IPS DF 6.9 (cell line): ENCODE measurements at regions not wholly inside any gene's neighbourhood (a gene's known extent, or its start where the extent isn't known, plus 50 kb on each side); places are given as distances from the start of the nearest gene placed in this dataset.

Source experiments
- DNase-seq: peaks from one replicate; pipeline ENCODE4 v3.0.0-alpha.2; 2013; ENCODE audit warnings: low read depth, low spot score
- H3K27ac ChIP-seq: one replicate; pipeline ENCODE4 v1.5.1; 2013; ENCODE audit warnings: low read length, control low read depth
- H3K27me3 ChIP-seq: 2 replicates; pipeline ENCODE4 v1.6.1; 2013; ENCODE audit warnings: mild to moderate bottlenecking, low read length; ENCODE audit not compliant: control insufficient read depth, insufficient read depth
- H3K36me3 ChIP-seq: 2 replicates; pipeline ENCODE4 v1.6.1; 2013; ENCODE audit warnings: low read length; ENCODE audit not compliant: control insufficient read depth, insufficient read depth
- H3K4me1 ChIP-seq: 2 replicates; pipeline ENCODE4 v1.6.1; 2013; ENCODE audit warnings: low read length; ENCODE audit not compliant: control insufficient read depth, insufficient read depth
- H3K4me3 ChIP-seq: 2 replicates; pipeline ENCODE4 v1.5.1; 2013; ENCODE audit warnings: mild to moderate bottlenecking, low read length
- H3K9me3 ChIP-seq: 2 replicates; pipeline ENCODE4 v1.6.1; 2013; ENCODE audit warnings: low read length, inconsistent platforms; ENCODE audit not compliant: control insufficient read depth, insufficient read depth
- WGBS: extraction: QIAGEN DNeasy Blood & Tissue Kit; methylation state at CpG from one replicate; pipeline ENCODE4 v1.1.7; 2013; ENCODE audit warnings: mixed read lengths, missing lambda C conversion rate; ENCODE audit not compliant: insufficient read length, insufficient coverage; 5-methylcytosine and 5-hydroxymethylcytosine counted together

- 100% methylated on average over 3 of the region's 20 CpGs for WGBS
- Histone ChIP-seq H3K27me3 (no peaks in the 10 kb centered on the region), H3K4me1 (no peaks in the 10 kb centered on the region; the same call in 1 of the 2 replicates)
Observed at GRCh38 chr10:131804551-131805295, 96.1 kb upstream of the PPP2R2D start.

DNA sequence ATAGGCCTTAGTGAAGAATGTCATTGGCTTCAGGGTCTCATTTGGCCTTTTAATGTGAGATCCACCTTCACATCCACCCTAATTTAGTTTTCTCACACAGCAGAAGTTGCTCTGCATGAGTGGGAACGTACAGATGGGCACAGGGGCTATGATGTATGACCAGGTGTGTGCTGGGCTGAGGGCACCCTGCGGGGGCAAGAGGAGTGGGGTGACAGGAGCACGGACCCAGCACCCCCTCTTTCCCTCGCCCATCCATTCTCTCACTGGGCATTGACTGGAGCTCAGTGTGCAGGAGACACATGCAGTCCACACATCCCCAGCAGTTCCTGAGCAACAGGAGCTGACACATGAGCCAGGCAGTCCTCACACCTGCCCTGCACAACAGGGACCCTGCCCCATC lies 95.1 kb upstream of the PPP2R2D start:
- H3K27me3 ChIP-seq, result no peaks in the 10 kb centered on the region
- H3K9me3 ChIP-seq, result peaks cover 4% of the 10 kb centered on the region
- no peak for DNase-seq
- H3K4me3 ChIP-seq, result no peak overlapping the region
- H3K4me1 ChIP-seq, result no peaks in the 10 kb centered on the region; the same call in 1 of the 2 replicates
- WGBS, result no CpG with 5 or more reads among the region's 4 CpGs
- no peak overlapping the region for H3K27ac ChIP-seq
- no peaks in the 10 kb centered on the region for H3K36me3 ChIP-seq

More at GRCh38 chr10:131804551-131805295, 96.1 kb upstream of the PPP2R2D start:
- Histone ChIP-seq H3K9me3 (peaks cover 4% of the 10 kb centered on the region), H3K36me3 (no peaks in the 10 kb centered on the region), H3K27ac (no peak overlapping the region), H3K4me3 (no peak overlapping the region)
- DNase-seq, result no peak

GRCh38 chr10:131806146-131806545 lies 94.7 kb upstream of the PPP2R2D start:
- H3K27ac ChIP-seq, result no peak overlapping the region
- no CpG with 5 or more reads among the region's 10 CpGs for WGBS
- H3K4me1 ChIP-seq, result no peaks in the 10 kb centered on the region; the same call in 1 of the 2 replicates
- no peak for DNase-seq
- H3K36me3 ChIP-seq, result no peaks in the 10 kb centered on the region
- no peak overlapping the region for H3K4me3 ChIP-seq
- H3K27me3 ChIP-seq, result no peaks in the 10 kb centered on the region
- peaks cover 4% of the 10 kb centered on the region for H3K9me3 ChIP-seq

- DNase-seq, result no peak
- WGBS, result no CpG with 5 or more reads among the region's 24 CpGs
- no peak overlapping the region for H3K4me3 ChIP-seq
- H3K9me3 ChIP-seq, result peaks cover 4% of the 10 kb centered on the region
- H3K4me1 ChIP-seq, result no peaks in the 10 kb centered on the region; the same call in 1 of the 2 replicates
- H3K36me3 ChIP-seq, result no peaks in the 10 kb centered on the region
- no peaks in the 10 kb centered on the region for H3K27me3 ChIP-seq
- H3K27ac ChIP-seq, result no peak overlapping the region
Observed at GRCh38 chr10:131806646-131807317, 94.0 kb upstream of the PPP2R2D start.

DNA sequence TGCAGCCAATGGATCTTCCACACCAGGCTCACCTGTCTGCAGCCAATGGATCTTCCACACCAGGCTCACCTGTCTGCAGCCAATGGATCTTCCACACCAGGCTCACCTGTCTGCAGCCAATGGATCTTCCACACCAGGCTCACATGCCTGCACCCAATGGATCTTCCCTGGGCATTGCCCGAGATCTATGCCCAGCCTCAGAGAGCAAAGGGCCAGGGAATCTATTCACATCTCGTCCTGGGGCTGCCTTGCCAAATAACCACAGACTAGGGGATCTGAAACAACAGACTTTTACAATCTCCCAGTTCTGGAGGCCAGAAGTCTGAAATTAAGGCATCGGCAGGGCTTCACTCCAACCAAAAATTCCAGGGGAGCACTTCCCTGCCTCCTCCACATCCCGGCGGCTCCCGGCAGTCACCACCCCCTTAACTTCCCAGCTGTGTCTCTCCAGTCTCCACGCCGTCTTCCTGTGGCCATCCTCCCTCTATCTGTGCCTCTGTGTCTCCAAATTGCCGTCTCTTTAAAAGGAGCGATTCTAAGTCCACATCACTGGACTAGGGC lies 92.4 kb upstream of the PPP2R2D start:
- H3K27ac ChIP-seq, result no peak overlapping the region
- no peaks in the 10 kb centered on the region for H3K36me3 ChIP-seq
- no CpG with 5 or more reads among the region's 10 CpGs for WGBS
- peaks cover 4% of the 10 kb centered on the region for H3K9me3 ChIP-seq
- H3K4me1 ChIP-seq, result no peaks in the 10 kb centered on the region; the same call in 1 of the 2 replicates
- no peak for DNase-seq
- no peak overlapping the region for H3K4me3 ChIP-seq
- no peaks in the 10 kb centered on the region for H3K27me3 ChIP-seq

GRCh38 chr10:131810036-131810804 lies 90.6 kb upstream of the PPP2R2D start:
- Histone ChIP-seq H3K4me1 (no peaks in the 10 kb centered on the region; the same call in 1 of the 2 replicates), H3K36me3 (no peaks in the 10 kb centered on the region), H3K27me3 (no peaks in the 10 kb centered on the region), H3K27ac (no peak overlapping the region), H3K4me3 (no peak overlapping the region), H3K9me3 (no peaks in the 10 kb centered on the region; the same call in 1 of the 2 replicates)
- DNase-seq, result no peak
- no CpG with 5 or more reads among the region's 16 CpGs for WGBS

- no CpG with 5 or more reads among the region's 25 CpGs for WGBS
Observed at GRCh38 chr10:131810805-131811629, 89.8 kb upstream of the PPP2R2D start.

GRCh38 chr10:131811630-131812403 lies 89.0 kb upstream of the PPP2R2D start:
- Histone ChIP-seq H3K27me3 (no peaks in the 10 kb centered on the region), H3K36me3 (no peaks in the 10 kb centered on the region; the same call in 1 of the 2 replicates), H3K27ac (no peak overlapping the region), H3K9me3 (no peaks in the 10 kb centered on the region; the same call in 1 of the 2 replicates), H3K4me3 (no peak overlapping the region), H3K4me1 (no peaks in the 10 kb centered on the region; the same call in 1 of the 2 replicates)
- no CpG with 5 or more reads among the region's 23 CpGs for WGBS
- no peak for DNase-seq

More at GRCh38 chr10:131810805-131811629, 89.8 kb upstream of the PPP2R2D start:
- Histone ChIP-seq H3K27ac (no peak overlapping the region), H3K9me3 (no peaks in the 10 kb centered on the region; the same call in 1 of the 2 replicates), H3K4me1 (no peaks in the 10 kb centered on the region; the same call in 1 of the 2 replicates), H3K27me3 (no peaks in the 10 kb centered on the region), H3K36me3 (no peaks in the 10 kb centered on the region; the same call in 1 of the 2 replicates), H3K4me3 (no peak overlapping the region)
- no peak for DNase-seq
